K562 (cell line): ENCODE measurements at regions not wholly inside any gene's neighbourhood (a gene's known extent, or its start where the extent isn't known, plus 50 kb on each side); places are given as distances from the start of the nearest gene placed in this dataset.

Experiments
- ATAC-seq: fragments of 200-7000 bp; cut with Tn5 transposase; 3 replicates; pipeline ENCODE4 v1.9.1; 2020; ENCODE audit warnings: moderate library complexity
- BruUV-seq: library from RNA; stranded (reverse); fragments of 400-500 nt; replicated peaks from 2 replicates; lab custom pipeline; 2021; lab: Mats Ljungman, UMichigan
- CTCF ChIA-PET: fragments of 300-600 bp; formaldehyde crosslinking; extraction: SDS; loops from one replicate; lab custom pipeline; 2021; ENCODE audit warnings: low intra/inter-chr PET ratio; lab: Yijun Ruan, JAX
- POLR2A ChIA-PET: fragments of 300-600, 350-650 bp; sonication (Branson Sonifier 250); formaldehyde crosslinking; extraction: SDS; loops from one replicate; lab custom pipeline; 2021; ENCODE audit warnings: antibody characterized with exemption, inconsistent platforms; lab: Yijun Ruan, JAX
- DNase-seq, 4 experiments: peaks; one replicate each; pipeline versions ENCODE4 v3.0.0 to v3.0.0-alpha.2; 2011 to 2018; ENCODE audit warnings: low spot score in 3 of 4, mixed read lengths in 3 of 4; ENCODE audit errors: extremely low read depth in 1 of 4
- FAIRE-seq: peaks from 2 replicates; lab custom pipeline; 2011; peaks lifted over from hg19 to GRCh38; lab: Jason Lieb, UNC
- H2AFZ ChIP-seq: 2 replicates; pipeline ENCODE4 v1.6.0; 2011; ENCODE audit warnings: low read depth, low read length, control low read depth, inconsistent platforms
- H3K27ac ChIP-seq: fragments of 200-600 bp; 3 replicates; pipeline ENCODE4 v1.8.0; 2011; ENCODE audit warnings: low read depth, mild to moderate bottlenecking, control low read depth, inconsistent platforms, low read length, moderate library complexity, mixed read lengths; ENCODE audit errors: extremely low read depth
- H3K27me3 ChIP-seq, 2 experiments: fragments of 300-600 bp in 1 of 2; 2 replicates in 1 of 2; 3 replicates in 1 of 2; pipeline versions ENCODE4 v1.6.0 to v1.8.0; 2011; ENCODE audit warnings: inconsistent platforms in 2 of 2, low read length in 2 of 2, mild to moderate bottlenecking in 1 of 2, mixed read lengths in 1 of 2, moderate library complexity in 1 of 2; ENCODE audit not compliant: control insufficient read depth in 2 of 2, insufficient read depth in 2 of 2
- H3K36me3 ChIP-seq: fragments of 300-600 bp; 3 replicates; pipeline ENCODE4 v1.8.0; 2011; ENCODE audit warnings: mild to moderate bottlenecking, low read length, inconsistent platforms; ENCODE audit not compliant: control insufficient read depth, insufficient read depth
- H3K4me1 ChIP-seq, 2 experiments: fragments of 200-600 bp in 1 of 2; replicated peaks in 1 of 2; 2 replicates in 1 of 2; 3 replicates in 1 of 2; pipeline versions ENCODE4 v1.5.1 to v1.8.0; 2011; ENCODE audit warnings: inconsistent platforms in 2 of 2, low read length in 2 of 2, mild to moderate bottlenecking in 1 of 2, mixed read lengths in 1 of 2, moderate library complexity in 1 of 2; ENCODE audit not compliant: control insufficient read depth in 2 of 2, insufficient read depth in 2 of 2
- H3K4me2 ChIP-seq: 2 replicates; pipeline ENCODE4 v1.6.1; 2011; ENCODE audit warnings: low read length, control low read depth, inconsistent platforms, mixed read lengths; ENCODE audit not compliant: insufficient read depth
- H3K4me3 ChIP-seq: fragments of 200-600 bp; sonication (generic), shearing (Covaris generic); 2 replicates; pipeline ENCODE4 v1.5.1; 2016; ENCODE audit warnings: control low read depth, inconsistent platforms
- H3K79me2 ChIP-seq: fragments of 200-600 bp; 3 replicates; pipeline ENCODE4 v1.8.0; 2011; ENCODE audit warnings: low read length, inconsistent platforms; ENCODE audit not compliant: control insufficient read depth, insufficient read depth
- H3K9ac ChIP-seq, 2 experiments: 2 replicates each; pipeline versions ENCODE4 v1.6.0 to v1.6.1; 2011; ENCODE audit warnings: low read depth in 2 of 2, low read length in 2 of 2, control low read depth in 1 of 2, inconsistent platforms in 1 of 2, mild to moderate bottlenecking in 1 of 2, mixed read lengths in 1 of 2; ENCODE audit not compliant: insufficient read depth in 1 of 2
- H3K9me1 ChIP-seq: one replicate; pipeline ENCODE4 v1.6.0; 2011; ENCODE audit warnings: inconsistent platforms, mild to moderate bottlenecking, low read length, moderate library complexity; ENCODE audit not compliant: control insufficient read depth, insufficient read depth
- H3K9me3 ChIP-seq: replicated peaks from 2 replicates; pipeline ENCODE4 v1.5.1; 2011; ENCODE audit warnings: low read depth, low read length, inconsistent platforms; ENCODE audit not compliant: control insufficient read depth, insufficient read depth
- H4K20me1 ChIP-seq: replicated peaks from 2 replicates; pipeline ENCODE4 v1.6.1; 2011; ENCODE audit warnings: low read length, inconsistent platforms, mixed read lengths; ENCODE audit not compliant: control insufficient read depth, insufficient read depth
- CC2D1A ChIP-seq: fragments of 450-650 bp; IDR thresholded peaks from 2 replicates; pipeline ENCODE4 v1.6.1; 2017; ENCODE audit warnings: mild to moderate bottlenecking
- CREB3L1 ChIP-seq: fragments of 450-650 bp; IDR thresholded peaks from 2 replicates; pipeline ENCODE4 v1.6.1; 2014; ENCODE audit warnings: low read depth, mild to moderate bottlenecking, moderate library complexity, borderline replicate concordance
- CTCF ChIP-seq, 3 experiments: IDR thresholded peaks in 2 of 3; conservative IDR thresholded peaks in 1 of 3; 2 replicates each; pipeline ENCODE4 v1.5.1; 2011 to 2012; ENCODE audit warnings: low read length in 3 of 3, mild to moderate bottlenecking in 3 of 3, control low read depth in 2 of 3, improper control_type of control experiment in 1 of 3, inconsistent platforms in 1 of 3, low read depth in 1 of 3, mixed read lengths in 1 of 3, moderate library complexity in 1 of 3; ENCODE audit not compliant: insufficient read depth in 2 of 3
- IRF2 ChIP-seq: sonication (generic); formaldehyde crosslinking; IDR thresholded peaks from 2 replicates; pipeline ENCODE4 v1.8.1; 2022; ENCODE audit warnings: mild to moderate bottlenecking, missing genetic modification reagents
- KAT8 ChIP-seq: fragments of 450-650 bp; IDR thresholded peaks from 2 replicates; pipeline ENCODE4 v1.6.1; 2016; ENCODE audit warnings: low read depth, mild to moderate bottlenecking
- MAZ ChIP-seq, 2 experiments: fragments of 450-650 bp in 1 of 2; sonication (generic) in 1 of 2; formaldehyde crosslinking; IDR thresholded peaks in 1 of 2; conservative IDR thresholded peaks in 1 of 2; 2 replicates each; pipeline versions ENCODE4 v1.4.0 to v1.5.0; 2020; ENCODE audit warnings: mild to moderate bottlenecking in 1 of 2, missing genetic modification reagents in 1 of 2
- MLX ChIP-seq, 2 experiments: fragments of 450-650 bp in 1 of 2; sonication (generic) in 1 of 2; formaldehyde crosslinking; conservative IDR thresholded peaks; 2 replicates each; pipeline versions ENCODE4 v1.4.0 to v1.8.1; 2020 to 2022; ENCODE audit warnings: mild to moderate bottlenecking in 1 of 2, missing genetic modification reagents in 1 of 2
- NELFE ChIP-seq: IDR thresholded peaks from 2 replicates; pipeline ENCODE4 v1.6.1; 2011; ENCODE audit warnings: mild to moderate bottlenecking; ENCODE audit not compliant: insufficient read depth, insufficient read length
- UBTF ChIP-seq, 2 experiments: IDR thresholded peaks; 2 replicates each; pipeline ENCODE4 v1.6.1; 2012; ENCODE audit warnings: improper control_type of control experiment in 2 of 2, low read depth in 2 of 2, low read length in 2 of 2, borderline replicate concordance in 1 of 2
- ZBTB1 ChIP-seq: sonication (generic); formaldehyde crosslinking; IDR thresholded peaks from 2 replicates; pipeline ENCODE4 v1.8.1; 2023; ENCODE audit warnings: missing genetic modification reagents, low read depth, mild to moderate bottlenecking, borderline replicate concordance
- WGBS: fragments of 100-300 bp; shearing (Covaris generic); methylation state at CpG from one replicate; pipeline ENCODE4 v1.1.6; 2016; ENCODE audit warnings: low coverage, mixed read lengths; ENCODE audit not compliant: insufficient coverage; ENCODE audit errors: missing lambda C conversion rate; 5-methylcytosine and 5-hydroxymethylcytosine counted together
- in situ Hi-C: fragments of 300-500 bp; cut with MboI; formaldehyde crosslinking; loops from 4 replicates; pipeline ENCODE4 v1.15.0; 2018; ENCODE audit warnings: inconsistent platforms, mixed read lengths
- intact Hi-C: fragments of 100-400 bp; cut with micrococcal nuclease; formaldehyde crosslinking; loops from 2 replicates; pipeline ENCODE4 v1.14.2; 2022
- TF ChIP-seq, protein P1 (sequence below): fragments of 250-450 bp; sonication (Bioruptor Pico); IDR thresholded peaks from 2 replicates; pipeline ENCODE4 v1.5.0; 2021

- FAIRE-seq (peak; percentile 78), DNase-seq (peak; percentile 85 to 87 (median 86)), ATAC-seq (peak; percentile 94)
- peak overlapping the region in 1 of 2 experiments; percentile 58; a peak in 1 of 4 replicates for H3K9ac ChIP-seq
- H3K9me1 ChIP-seq: no peaks in the 10 kb centered on the region
- no peaks in the 10 kb centered on the region for H3K79me2 ChIP-seq
- CTCF ChIA-PET: interaction anchor here (0.6 to 1.7 kb wide), 8 partner anchors 116 to 1457 kb away, joined by 3 to 10 read pairs (median 4); no protein-coding TSS in a partner anchor
- no peak overlapping the region for H3K4me3 ChIP-seq
- in situ Hi-C loops: loop anchor here (5.0 to 25.0 kb wide), 3 partner anchors 158 to 708 kb away; no protein-coding TSS in a partner anchor
- no peaks in the 10 kb centered on the region for H3K9me3 ChIP-seq
- H2AFZ ChIP-seq: no peak overlapping the region
- H3K27ac ChIP-seq: no peak overlapping the region
- H3K27me3 ChIP-seq: peaks cover 21 to 47% of the 10 kb centered on the region in 2 experiments
- no peak overlapping the region for H3K4me2 ChIP-seq
- no peaks in the 10 kb centered on the region for H3K36me3 ChIP-seq
- intact Hi-C loops: loop anchor here (1.0 to 10.0 kb wide), 2 partner anchors 260 to 477 kb away; no protein-coding TSS in a partner anchor
- peaks cover 0 to 22% of the 10 kb centered on the region in 2 experiments; a peak in 2 of 5 replicates for H3K4me1 ChIP-seq
- BruUV-seq: no TSS peak
- POLR2A ChIA-PET: no interaction called here
- 10% methylated on average over 51 of the region's 52 CpGs for WGBS
- H4K20me1 ChIP-seq: no peaks in the 10 kb centered on the region
- TF ChIP-seq CTCF (IDR thresholded peaks at IDR 0.05 in 2 of 3, conservative IDR thresholded peaks at IDR 0.05 in 1 of 3; ENCODE audit: insufficient read depth in 2 of 3, low read depth in 1 of 3, low read length in 3 of 3): peak; percentile 88 to 91 (median 90)
- 0 out of 4 replicates have a peak, but pooled peaks of 1 of the 2 experiments have one; percentile 31 for TF ChIP-seq MAZ (CRISPR knock-in tag; conservative IDR thresholded peaks at IDR 0.05 in 1 of 2, IDR thresholded peaks at IDR 0.05 in 1 of 2)
- TF ChIP-seq CREB3L1: no peak
- TF ChIP-seq, protein P1, sequence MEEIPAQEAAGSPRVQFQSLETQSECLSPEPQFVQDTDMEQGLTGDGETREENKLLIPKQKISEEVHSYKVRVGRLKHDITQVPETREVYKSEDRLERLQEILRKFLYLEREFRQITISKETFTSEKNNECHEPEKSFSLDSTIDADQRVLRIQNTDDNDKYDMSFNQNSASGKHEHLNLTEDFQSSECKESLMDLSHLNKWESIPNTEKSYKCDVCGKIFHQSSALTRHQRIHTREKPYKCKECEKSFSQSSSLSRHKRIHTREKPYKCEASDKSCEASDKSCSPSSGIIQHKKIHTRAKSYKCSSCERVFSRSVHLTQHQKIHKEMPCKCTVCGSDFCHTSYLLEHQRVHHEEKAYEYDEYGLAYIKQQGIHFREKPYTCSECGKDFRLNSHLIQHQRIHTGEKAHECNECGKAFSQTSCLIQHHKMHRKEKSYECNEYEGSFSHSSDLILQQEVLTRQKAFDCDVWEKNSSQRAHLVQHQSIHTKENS (CRISPR knock-in tag): no peak
- TF ChIP-seq CC2D1A: 0 out of 2 replicates have a peak, but pooled peaks have one; percentile 31
- no peak for TF ChIP-seq NELFE
- no peak for TF ChIP-seq ZBTB1 (CRISPR knock-in tag)
- TF ChIP-seq MLX (CRISPR knock-in tag; conservative IDR thresholded peaks at IDR 0.05): no peak
- no peak for TF ChIP-seq KAT8
- TF ChIP-seq IRF2 (CRISPR knock-in tag): no peak
- TF ChIP-seq UBTF (IDR thresholded peaks at IDR 0.05; ENCODE audit: borderline replicate concordance in 1 of 2, low read depth in 2 of 2, low read length in 2 of 2): 0 out of 4 replicates have a peak, but pooled peaks have one; percentile 37 to 61
Measured at GRCh38 chr5:1644810-1645571, 121.2 kb upstream of the LPCAT1 start.
